GM12891 (cell line): ENCODE measurements at regions not wholly inside any gene's neighbourhood (a gene's known extent, or its start where the extent isn't known, plus 50 kb on each side); places are given as distances from the start of the nearest gene placed in this dataset.

ENCODE experiments used
- POLR2A ChIP-seq: IDR thresholded peaks from 2 replicates; pipeline ENCODE4 v1.6.1; 2011; ENCODE audit warnings: low read depth, low read length, control low read depth
- POU2F2 ChIP-seq: IDR thresholded peaks from 2 replicates; pipeline ENCODE4 v1.6.1; 2011; ENCODE audit warnings: low read depth, mild to moderate bottlenecking, control low read depth, low read length, moderate library complexity

GRCh38 chr13:39959497-39960144 is 304.2 kb downstream of the COG6 start:
- TF ChIP-seq POU2F2 (no peak), POLR2A (no peak)
